GM19438 (cell line): ENCODE measurements at regions not wholly inside any gene's neighbourhood (a gene's known extent, or its start where the extent isn't known, plus 50 kb on each side); places are given as distances from the start of the nearest gene placed in this dataset.
"Not testable (repeated sequence)": the region's sequence is repeated elsewhere in the genome, so short reads cannot be mapped to it uniquely, and the experiment has no call there.

Source experiments
- ATAC-seq: cut with Tn5 transposase; IDR thresholded peaks from one replicate; pipeline ENCODE4 v1.9.1; 2021; ENCODE audit warnings: low read depth; ENCODE audit not compliant: unreplicated experiment

DNA sequence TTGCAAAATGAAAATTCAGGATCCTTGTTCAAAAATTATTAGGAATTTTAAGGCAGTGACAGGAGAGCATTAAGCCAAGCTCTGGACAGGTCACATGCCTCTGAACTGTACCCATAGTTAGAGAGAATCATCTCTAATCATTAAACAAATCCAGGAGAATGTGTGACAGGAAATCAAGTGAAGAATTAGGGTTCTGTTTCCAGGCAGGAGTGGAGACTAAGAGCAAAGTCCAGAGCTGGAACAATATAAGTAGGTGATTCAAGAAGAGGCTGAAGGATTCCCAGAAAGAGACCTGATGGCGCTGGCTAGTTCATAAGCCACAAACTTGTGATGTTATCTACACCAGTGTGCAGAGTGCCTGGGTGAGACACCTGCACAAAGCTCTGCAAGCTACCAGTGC lies 104.6 kb upstream of the PRKG2 start:
- no peak for ATAC-seq

DNA sequence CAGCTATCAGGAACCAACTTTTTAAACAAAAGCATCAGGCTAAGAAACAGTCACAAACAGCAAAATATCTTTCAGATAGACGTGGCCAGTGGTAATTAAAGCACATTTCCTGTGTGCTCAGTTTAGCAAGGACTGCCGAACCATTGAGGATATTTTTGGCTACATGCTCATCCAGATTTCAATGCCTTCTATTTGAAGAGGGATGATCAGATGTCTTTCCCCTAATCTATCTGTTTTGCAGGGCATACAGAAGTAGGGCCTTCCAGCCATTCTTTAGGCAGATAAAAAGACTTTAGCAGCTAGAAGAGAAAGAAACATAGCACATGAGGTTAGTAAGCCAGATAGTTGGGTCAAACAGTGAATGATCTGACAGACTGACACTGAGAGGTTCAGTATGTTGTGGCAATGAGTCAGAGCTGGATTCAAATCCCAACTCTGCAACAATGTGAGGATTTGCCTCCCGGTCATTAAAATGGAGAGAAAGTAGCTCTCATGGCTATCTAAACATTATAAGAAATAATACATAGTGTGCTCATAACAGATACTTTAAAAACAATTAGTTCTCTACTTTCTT lies 100.0 kb upstream of the PRKG2 start:
- no peak for ATAC-seq

DNA sequence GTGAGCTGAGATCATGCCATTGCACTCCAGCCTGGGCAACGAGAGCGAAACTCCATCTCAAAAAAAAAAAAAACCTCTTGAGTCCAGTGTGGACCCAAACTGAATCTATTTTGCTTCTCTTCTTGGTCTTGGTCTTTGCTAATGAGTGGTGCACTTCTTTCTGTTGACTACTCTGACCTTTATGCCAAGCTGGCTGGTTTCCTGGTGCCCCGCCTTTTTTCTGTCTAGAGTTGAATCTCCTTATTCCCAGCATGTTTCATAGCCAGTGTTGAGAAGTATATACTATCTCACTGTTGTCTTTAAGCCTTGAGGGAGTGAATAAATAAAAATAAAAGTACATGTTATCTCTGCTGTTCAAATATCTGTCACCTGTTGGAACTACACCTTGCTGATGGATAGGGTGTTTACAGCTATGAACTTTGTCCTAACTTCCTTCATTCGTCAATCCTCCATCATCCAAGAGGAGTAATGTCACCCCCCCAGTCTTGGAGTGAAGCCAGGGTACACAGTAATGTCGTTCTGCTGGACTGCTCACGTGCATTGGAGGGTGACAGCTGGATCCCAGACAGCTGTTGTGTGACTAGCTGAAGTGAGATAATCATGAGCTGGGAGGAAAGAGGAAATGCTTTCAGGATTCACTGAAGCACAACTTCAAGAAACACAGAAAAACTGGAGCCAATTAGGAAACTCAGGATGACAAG lies 99.3 kb upstream of the PRKG2 start:
- ATAC-seq, result peak; percentile 52

DNA sequence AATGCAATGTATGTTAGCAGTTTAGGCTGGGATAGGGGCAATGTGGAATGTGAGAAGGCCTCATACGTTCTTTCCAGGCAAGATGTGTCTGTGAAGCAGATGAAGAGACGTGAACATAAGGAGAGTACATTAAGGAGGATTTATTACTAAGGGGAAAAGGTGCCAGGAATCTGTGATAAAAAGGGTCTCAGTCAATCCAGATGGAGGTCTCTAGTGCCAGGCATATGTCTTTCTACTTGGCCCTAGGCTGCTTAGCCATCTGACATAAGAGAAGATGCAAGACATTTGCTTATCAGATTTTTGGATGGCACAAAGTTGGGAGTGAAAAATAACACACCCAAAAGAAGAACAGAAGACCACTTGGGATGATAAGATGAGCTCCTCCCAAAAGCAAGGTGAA lies 93.0 kb upstream of the PRKG2 start:
- no peak for ATAC-seq

GRCh38 chr4:81304871-81305270 lies 89.8 kb upstream of the PRKG2 start:
- ATAC-seq, result no peak

DNA sequence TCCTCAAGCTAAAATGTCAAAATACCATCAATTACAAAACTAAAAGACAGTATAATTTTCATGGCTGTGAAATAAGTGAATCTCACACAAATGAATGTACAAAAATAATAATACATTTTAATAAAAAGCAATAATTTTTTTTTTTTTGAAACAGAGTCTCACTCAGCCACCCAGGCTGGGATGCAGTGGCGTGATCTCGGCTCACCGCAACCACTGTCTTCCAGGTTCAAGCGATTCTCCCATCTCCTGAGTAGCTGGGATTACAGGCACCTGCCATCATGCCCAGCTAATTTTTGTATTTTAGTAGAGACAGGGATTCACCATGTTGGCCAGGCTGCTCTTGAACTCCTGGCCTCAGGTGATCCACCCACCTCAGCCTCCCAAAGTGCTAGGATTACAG lies 85.3 kb upstream of the PRKG2 start:
- not testable (repeated sequence) for ATAC-seq

- no peak for ATAC-seq
These were observed 75.8 kb upstream of the PRKG2 start for GRCh38 chr4:81290813-81291212.

GRCh38 chr4:81287101-81287500 lies 72.1 kb upstream of the PRKG2 start:
- ATAC-seq, result no peak

GRCh38 chr4:81282131-81282530 lies 67.1 kb upstream of the PRKG2 start:
- no peak for ATAC-seq

DNA sequence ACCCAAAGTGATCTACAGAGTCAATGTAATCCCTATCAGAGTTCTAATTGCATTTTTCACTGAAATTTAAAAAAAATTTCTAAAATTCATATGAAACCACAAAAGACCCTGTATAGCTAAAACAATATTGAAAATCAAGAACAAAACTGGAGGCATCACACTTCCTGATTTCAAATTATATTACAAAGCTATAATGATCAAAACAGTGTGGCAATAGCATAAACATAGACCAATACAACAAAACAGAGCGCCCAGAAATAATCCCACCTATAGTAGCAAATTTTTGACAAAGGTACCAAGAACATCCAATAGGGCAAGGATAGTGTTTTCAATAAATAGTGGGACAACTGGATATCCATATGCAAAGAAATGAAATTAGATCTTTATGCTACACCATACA lies 59.4 kb upstream of the PRKG2 start:
- no peak for ATAC-seq

DNA sequence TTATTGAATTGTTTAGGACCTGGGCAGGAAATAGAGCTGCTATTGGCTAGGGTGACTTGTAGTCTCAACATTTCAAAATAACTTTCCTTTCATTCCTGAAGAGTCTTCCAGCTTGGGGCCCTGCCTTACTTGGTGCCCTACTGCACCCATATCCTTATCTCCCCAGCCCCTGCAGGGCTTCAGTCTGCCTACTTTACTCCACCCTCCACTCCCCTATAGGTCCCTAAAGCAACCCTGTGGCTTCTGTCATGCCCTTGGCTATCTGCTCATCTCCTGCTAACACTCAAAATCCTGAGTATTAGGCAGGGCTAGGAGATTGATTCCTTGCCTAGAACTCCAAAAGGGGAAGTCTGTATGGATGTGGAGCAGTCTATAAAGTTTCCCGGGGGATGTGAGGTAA lies 57.6 kb upstream of the PRKG2 start:
- ATAC-seq, result no peak
